ENCODE measurements at regions not wholly inside any gene's neighbourhood (a gene's known extent, or its start where the extent isn't known, plus 50 kb on each side); places are given as distances from the start of the nearest gene placed in this dataset.

GRCh38 chr2:239677453-239678185, 276.8 kb upstream of the HDAC4 start:
- 90% methylated on average over 21 of the region's 21 CpGs for whole genome bisulfite sequencing
- no peaks in the 10 kb centered on the region for H3K4me1 ChIP-seq (ENCODE audit: control insufficient read depth in 4 of 4, insufficient read depth in 4 of 4, low read length in 3 of 4)
- no peaks in the 10 kb centered on the region for H3K36me3 ChIP-seq (ENCODE audit: control insufficient read depth in 4 of 4, insufficient read depth in 3 of 4, low read depth in 1 of 4, low read length in 3 of 4)
- no peak overlapping the region for H3K4me3 ChIP-seq (ENCODE audit: low read depth in 1 of 3, low read length in 3 of 3)
- H3K9me3 ChIP-seq (ENCODE audit: control insufficient read depth in 4 of 4, low read length in 3 of 4), result no peaks in the 10 kb centered on the region
- H3K27me3 ChIP-seq (ENCODE audit: control insufficient read depth in 4 of 4, insufficient read depth in 4 of 4, low read length in 3 of 4), result peaks cover 0 to 3% (median 0%) of the 10 kb centered on the region in 4 donors
- DNase-seq (ENCODE audit: low spot score), result peak; percentile 22
- no peak overlapping the region for H3K27ac ChIP-seq (ENCODE audit: low read depth in 1 of 2, low read length in 2 of 2)
- TF ChIP-seq EGR1 (IDR thresholded peaks at IDR 0.05; ENCODE audit: low read depth in 2 of 2) (no peak), HNF4G (IDR thresholded peaks at IDR 0.05) (no peak), RAD21 (IDR thresholded peaks at IDR 0.05) (no peak), RXRA (IDR thresholded peaks at IDR 0.05) (no peak), NR2F2 (IDR thresholded peaks at IDR 0.05) (no peak), JUND (IDR thresholded peaks at IDR 0.05) (no peak), FOXA2 (IDR thresholded peaks at IDR 0.05) (no peak), FOXA1 (IDR thresholded peaks at IDR 0.05) (no peak), YY1 (IDR thresholded peaks at IDR 0.05) (no peak), SP1 (IDR thresholded peaks at IDR 0.05) (no peak)
- TF ChIP-seq, protein P1, sequence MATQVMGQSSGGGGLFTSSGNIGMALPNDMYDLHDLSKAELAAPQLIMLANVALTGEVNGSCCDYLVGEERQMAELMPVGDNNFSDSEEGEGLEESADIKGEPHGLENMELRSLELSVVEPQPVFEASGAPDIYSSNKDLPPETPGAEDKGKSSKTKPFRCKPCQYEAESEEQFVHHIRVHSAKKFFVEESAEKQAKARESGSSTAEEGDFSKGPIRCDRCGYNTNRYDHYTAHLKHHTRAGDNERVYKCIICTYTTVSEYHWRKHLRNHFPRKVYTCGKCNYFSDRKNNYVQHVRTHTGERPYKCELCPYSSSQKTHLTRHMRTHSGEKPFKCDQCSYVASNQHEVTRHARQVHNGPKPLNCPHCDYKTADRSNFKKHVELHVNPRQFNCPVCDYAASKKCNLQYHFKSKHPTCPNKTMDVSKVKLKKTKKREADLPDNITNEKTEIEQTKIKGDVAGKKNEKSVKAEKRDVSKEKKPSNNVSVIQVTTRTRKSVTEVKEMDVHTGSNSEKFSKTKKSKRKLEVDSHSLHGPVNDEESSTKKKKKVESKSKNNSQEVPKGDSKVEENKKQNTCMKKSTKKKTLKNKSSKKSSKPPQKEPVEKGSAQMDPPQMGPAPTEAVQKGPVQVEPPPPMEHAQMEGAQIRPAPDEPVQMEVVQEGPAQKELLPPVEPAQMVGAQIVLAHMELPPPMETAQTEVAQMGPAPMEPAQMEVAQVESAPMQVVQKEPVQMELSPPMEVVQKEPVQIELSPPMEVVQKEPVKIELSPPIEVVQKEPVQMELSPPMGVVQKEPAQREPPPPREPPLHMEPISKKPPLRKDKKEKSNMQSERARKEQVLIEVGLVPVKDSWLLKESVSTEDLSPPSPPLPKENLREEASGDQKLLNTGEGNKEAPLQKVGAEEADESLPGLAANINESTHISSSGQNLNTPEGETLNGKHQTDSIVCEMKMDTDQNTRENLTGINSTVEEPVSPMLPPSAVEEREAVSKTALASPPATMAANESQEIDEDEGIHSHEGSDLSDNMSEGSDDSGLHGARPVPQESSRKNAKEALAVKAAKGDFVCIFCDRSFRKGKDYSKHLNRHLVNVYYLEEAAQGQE (IDR thresholded peaks at IDR 0.05), result no peak
- TF ChIP-seq, protein P2, sequence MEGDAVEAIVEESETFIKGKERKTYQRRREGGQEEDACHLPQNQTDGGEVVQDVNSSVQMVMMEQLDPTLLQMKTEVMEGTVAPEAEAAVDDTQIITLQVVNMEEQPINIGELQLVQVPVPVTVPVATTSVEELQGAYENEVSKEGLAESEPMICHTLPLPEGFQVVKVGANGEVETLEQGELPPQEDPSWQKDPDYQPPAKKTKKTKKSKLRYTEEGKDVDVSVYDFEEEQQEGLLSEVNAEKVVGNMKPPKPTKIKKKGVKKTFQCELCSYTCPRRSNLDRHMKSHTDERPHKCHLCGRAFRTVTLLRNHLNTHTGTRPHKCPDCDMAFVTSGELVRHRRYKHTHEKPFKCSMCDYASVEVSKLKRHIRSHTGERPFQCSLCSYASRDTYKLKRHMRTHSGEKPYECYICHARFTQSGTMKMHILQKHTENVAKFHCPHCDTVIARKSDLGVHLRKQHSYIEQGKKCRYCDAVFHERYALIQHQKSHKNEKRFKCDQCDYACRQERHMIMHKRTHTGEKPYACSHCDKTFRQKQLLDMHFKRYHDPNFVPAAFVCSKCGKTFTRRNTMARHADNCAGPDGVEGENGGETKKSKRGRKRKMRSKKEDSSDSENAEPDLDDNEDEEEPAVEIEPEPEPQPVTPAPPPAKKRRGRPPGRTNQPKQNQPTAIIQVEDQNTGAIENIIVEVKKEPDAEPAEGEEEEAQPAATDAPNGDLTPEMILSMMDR (IDR thresholded peaks at IDR 0.05; ENCODE audit: low read depth, low read length, missing input control), result no peak
- TF ChIP-seq, protein P3, sequence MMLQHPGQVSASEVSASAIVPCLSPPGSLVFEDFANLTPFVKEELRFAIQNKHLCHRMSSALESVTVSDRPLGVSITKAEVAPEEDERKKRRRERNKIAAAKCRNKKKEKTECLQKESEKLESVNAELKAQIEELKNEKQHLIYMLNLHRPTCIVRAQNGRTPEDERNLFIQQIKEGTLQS (IDR thresholded peaks at IDR 0.05), result no peak
- H3K9ac ChIP-seq (ENCODE audit: low read depth in 1 of 2, low read length in 2 of 2), result no peak overlapping the region

DNA sequence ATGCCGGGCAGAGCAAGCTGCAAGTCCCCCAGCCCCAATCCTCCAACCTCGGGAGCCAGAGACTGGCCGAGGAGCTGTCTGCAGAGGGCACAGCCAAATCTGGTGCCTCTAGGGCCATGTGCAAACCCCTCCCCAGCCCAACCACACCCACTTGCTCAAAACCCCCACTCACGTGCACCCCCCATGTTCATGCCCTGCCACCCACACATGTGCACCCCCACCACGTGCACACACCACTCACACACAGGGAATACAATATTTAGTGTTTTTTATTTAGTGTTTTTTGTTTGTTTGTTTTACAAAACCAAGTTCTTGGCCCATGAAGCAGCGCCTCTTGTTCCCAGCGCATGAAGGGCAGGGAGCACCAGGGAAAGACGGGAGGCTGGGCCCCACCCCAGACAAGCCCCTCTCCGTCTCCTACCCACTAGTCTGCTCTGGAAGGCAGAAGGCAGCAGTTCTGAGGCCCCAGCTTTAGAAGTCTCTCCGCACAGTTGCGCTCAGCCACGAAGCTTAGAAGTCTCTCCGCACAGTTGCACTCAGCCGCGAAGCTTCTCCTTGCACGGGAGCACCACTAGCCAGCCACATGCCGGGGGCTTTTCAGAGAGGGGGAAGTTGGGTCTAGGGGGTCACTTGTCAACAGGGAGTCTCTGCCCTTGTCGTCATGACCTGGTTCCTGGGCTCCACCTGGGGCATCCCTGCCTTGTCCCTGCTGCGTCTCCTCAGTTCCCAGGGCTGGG, 276.1 kb upstream of the HDAC4 start:
- Histone ChIP-seq H3K4me3 (ENCODE audit: low read depth in 1 of 3, low read length in 3 of 3) (no peak overlapping the region), H3K36me3 (ENCODE audit: control insufficient read depth in 4 of 4, insufficient read depth in 3 of 4, low read depth in 1 of 4, low read length in 3 of 4) (no peaks in the 10 kb centered on the region), H3K27ac (ENCODE audit: low read depth in 1 of 2, low read length in 2 of 2) (no peak overlapping the region), H3K4me1 (ENCODE audit: control insufficient read depth in 4 of 4, insufficient read depth in 4 of 4, low read length in 3 of 4) (no peaks in the 10 kb centered on the region), H3K27me3 (ENCODE audit: control insufficient read depth in 4 of 4, insufficient read depth in 4 of 4, low read length in 3 of 4) (no peaks in the 10 kb centered on the region), H3K9me3 (ENCODE audit: control insufficient read depth in 4 of 4, low read length in 3 of 4) (no peaks in the 10 kb centered on the region), H3K9ac (ENCODE audit: low read depth in 1 of 2, low read length in 2 of 2) (no peak overlapping the region)
- TF ChIP-seq NR2F2 (IDR thresholded peaks at IDR 0.05) (no peak), JUND (IDR thresholded peaks at IDR 0.05) (no peak)
- no peak for DNase-seq (ENCODE audit: low spot score)
- WGBS, result 83% methylated on average over 19 of the region's 19 CpGs

Data from liver (tissue), 8 donors.